SK-MEL-5 (cell line): ENCODE measurements at regions not wholly inside any gene's neighbourhood (a gene's known extent, or its start where the extent isn't known, plus 50 kb on each side); places are given as distances from the start of the nearest gene placed in this dataset.
A peak's percentile ranks its signal among the peaks of the same experiment; 100 is the strongest.

ENCODE experiments used
- DNase-seq: peaks from one replicate; pipeline ENCODE4 v3.0.0-alpha.2; 2016; ENCODE audit warnings: low read depth, low spot score
- in situ Hi-C: cut with HindIII; loops from 2 replicates; pipeline ENCODE4 v1.10.0; 2016; ENCODE audit warnings: low sequenced_read_pairs, high pct_unique_total_duplicates, low pct_unique_long_range_greater_than_20kb

DNA sequence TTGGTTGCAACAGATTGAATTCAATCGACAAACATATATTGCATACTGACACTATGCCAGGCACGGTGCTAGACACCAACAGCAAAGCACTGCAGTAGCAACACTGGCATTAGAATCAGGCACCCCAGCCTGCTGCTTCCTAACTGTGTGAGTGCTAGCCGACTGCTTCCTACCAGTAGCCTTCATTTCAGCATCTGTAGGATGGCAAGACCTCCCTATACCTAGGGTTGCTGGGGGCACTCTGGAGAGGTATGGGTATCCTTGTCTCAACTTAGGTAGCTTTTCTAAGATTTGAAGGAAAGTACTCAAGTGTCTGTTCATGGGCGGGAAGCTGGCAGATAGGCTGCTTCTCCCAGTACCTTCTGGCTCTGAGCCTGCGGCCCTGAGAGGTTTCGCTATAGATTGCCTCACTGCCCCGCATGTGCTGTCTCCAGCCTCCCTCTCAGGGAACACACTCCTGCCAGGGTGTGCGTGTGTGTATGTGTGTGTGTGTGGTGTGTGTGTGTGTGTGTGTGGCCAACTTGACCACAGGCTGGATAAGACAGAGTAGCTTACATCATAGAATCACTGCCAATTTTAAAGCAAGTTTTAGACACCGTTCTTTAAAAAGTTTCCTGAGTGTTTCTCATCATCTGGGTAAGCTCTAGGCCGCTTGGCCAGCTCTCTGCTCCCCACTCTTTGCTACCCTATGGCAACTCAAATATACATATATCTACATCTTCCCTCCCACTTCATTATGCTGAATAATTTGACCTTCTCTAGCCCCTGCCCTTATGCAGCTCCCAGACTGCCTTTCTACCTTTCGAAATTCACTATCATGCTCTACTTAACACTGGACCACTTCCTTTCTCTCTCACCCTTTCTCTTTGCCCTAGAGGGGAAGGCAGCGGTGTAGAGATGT, 97.0 kb upstream of the PJA1 start:
- in situ Hi-C loops = no loop called here
- no peak for DNase-seq

DNA sequence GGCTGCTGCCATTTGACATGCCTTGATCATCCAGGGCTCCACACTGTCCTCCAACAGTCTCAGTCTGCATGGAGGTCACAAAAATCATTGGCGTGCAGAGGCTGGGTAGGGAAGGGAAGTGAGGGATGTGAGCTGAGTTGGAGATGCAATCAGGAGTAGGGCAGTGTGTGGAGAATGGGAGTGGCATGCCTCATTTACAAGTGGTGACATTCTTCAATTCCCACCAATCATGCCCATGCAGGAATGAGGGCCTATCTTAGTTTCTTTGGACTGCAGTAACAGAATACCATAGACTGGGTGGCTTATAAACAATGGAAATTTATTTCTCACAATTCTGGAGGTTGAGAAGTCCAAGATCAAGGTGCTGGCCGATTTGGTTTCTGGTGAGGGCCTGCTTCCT, 94.9 kb upstream of the PJA1 start:
- no peak for DNase-seq
- in situ Hi-C loops = no loop called here

DNA sequence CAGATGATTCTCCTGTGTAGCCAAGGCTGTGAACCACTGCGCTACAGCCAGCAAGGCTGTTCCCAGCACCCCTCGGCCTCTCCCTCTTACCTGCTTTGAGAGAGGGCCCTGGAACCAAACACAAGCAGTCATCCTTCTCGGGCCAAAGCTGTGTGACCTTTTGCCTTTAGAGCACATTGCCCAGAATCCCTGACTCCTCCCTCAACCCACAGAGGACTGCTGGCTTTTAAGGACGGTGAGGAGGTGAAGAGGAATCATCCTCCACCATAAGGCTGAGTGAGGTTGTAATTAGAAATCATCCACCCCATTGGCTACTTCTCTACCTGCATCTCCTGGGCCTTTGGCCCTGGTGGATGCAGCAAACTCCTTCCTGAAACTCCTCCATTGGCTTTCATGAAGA, 93.6 kb upstream of the PJA1 start:
- no peak for DNase-seq
- in situ Hi-C loops = no loop called here

DNA sequence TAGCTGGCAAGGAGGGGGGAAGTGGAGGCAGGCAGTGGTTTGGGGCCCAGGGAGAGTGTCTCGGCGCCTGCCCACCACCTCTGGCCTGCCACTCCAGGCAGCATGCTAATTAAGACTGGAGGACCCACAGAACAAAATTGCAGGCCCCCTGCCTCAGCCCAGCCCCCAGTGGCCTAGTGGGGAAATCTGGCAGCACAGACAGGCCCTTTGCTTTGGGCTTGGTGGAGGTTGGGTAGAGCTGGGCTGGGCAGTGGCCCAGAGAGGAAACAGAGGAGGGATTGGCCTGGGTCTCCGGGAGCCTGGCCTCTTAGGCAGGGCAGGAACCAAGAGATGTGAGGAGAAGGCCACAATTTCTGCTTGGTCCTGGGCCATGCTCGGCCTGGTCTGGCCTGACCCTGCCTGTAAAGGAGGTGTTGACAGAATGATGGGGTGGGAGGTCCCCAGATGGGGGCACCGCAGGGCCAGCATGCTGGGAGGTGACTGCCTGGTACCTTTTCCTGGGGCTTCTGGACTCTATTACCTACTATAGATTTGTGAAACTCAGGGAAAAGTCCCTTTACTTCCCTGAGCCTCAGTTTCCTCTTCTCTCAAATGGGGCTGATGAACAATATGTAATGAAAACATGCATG, 92.4 kb upstream of the PJA1 start:
- DNase-seq = no peak
- in situ Hi-C loops = no loop called here

DNA sequence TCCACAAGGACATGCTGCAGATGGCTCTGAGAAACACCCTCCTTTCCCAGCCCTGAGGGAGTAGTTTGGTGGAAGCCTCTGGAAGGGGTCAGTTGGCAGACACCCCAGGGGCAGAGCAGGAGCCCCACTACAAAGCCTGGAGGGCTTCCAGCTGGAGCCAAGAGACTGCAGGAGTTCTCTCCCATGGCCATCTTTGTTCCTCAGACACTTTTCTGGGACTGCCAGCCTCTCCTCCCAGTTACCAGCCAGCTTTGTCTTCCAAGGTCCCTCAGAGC, 91.0 kb upstream of the PJA1 start:
- in situ Hi-C loops = no loop called here
- no peak for DNase-seq

DNA sequence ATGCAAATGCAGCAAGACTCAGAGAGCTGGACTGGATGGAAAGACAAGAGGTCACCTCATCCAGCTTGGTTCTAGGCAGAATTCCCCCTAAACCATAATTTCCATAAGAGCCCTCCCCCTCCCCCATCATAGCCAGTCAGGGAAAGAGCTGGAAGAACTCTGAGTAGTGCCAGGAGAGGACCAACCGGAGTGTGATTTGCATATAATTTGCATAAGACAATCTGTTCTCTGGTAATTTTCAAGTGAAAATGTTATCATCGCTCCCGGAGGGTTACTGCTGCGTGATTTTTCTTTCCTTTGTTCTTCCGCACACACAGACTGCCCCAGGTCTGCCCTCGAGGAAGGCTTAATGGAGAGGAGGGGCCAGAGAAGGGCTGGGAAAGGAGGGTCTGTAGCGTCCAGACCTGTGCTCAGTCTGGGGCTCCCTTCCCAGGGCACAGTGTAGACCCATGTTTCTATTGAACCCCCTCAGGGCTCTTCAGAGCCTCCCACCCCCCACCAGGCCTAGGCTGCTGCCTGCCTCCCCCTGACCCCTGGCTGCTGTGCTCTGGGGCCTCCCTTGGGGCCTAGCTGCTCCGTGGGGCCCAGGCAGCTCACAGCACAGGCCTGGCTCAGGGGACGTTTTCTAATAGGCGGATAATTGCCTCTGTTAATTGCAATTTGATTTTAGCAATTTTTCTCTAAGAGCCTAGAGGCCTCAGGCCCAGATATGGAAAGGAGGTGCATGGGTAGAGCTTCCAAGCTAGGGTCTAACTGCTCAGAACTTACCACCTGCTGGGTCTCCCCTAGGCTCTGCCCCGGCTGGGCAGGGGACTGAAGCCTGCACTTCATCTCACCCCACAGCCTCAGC, 90.4 kb upstream of the PJA1 start:
- in situ Hi-C loops = no loop called here
- DNase-seq = no peak

DNA sequence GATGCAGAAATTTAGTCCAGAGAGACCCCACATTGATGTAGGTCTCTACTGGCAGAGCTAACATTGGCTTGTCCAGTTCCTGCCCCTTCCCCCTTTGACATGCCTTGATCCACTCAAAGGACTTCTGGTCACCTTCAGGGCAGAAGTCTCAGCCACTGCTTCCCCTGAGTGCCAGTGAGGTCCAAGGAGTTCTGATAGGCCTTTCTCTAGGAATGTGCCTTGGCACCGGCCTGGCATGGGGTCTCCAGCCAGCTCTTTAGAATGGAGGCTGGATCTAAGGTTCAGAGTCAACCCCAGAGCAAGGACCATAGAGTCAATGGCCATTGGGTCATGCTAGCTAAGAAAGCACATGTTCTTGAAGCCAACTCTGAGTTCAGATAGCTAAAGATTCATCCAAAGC, 88.6 kb upstream of the PJA1 start:
- in situ Hi-C loops = no loop called here
- DNase-seq = no peak

DNA sequence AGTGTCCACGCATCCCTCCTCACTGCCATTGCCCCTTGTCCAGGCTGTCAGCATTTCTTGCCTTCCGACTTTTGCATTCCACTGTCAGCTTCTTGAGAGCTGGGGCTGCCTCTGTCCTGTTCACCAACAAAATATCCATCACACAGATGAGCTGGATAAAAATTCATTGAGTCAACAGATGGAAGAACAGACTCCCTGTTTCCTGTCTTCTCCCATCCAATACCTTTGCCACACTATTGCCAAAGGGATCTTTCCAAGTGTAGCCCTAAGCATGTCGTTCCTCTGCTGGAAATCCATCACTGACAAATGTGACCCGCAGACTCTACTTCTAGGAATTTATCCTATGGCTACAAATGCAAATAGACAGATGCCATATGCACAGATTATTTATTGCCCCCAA, 78.0 kb upstream of the PJA1 start:
- in situ Hi-C loops = no loop called here
- DNase-seq = no peak

DNA sequence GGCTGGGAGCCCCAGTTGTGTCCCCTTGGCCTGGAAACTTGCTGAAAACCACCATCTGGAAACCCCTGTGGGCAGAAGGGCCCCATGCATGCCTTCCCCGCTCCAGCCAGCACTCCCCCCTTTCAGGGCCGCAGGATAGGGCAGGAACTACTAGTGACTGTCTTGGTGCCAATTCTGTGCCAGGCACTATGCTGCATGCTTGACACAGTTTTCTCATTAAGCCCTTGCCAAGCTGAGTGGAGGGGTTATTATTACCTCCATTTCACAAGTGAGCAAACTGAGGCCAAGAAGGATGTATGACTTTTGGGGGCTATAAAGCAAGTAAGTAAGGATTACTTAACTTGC, 73.6 kb upstream of the PJA1 start:
- in situ Hi-C loops = no loop called here
- DNase-seq = no peak

DNA sequence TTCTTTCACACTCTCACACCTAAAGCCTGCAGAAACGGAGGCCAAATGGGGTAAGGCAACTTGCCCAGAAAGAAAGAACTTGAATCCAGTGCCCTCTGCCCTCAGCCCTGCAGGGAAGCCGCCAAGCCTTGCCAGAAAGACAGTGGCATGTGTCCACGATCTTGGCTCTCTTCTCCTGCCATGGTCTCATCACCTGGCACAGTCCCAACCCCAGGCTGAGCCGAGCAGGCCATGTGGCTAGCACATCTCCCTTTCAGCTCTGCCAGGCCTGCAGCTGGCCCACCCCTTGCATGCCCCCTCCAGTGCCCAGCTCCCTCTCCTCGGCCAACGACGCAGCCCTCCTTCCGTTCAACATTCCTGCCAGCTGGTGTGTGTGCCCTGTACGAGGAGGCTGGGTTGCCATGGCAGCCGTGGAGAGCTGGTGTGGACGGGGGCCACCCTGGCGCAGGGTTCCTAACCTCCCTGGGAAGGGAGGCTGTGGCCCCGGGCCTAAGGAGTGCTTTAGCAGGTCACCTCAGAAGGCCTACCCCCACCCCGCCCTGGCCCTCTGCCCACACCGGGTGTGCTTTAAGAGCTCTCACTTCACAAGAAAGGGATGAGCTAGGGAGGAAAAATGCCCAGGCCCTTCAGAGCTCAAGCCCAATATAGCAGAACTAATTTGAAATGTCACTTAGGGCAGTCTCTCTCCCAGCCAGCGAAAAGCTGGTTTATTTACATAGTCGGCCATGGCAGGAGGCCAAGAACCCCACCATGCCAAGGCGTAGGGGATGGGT, 73.0 kb upstream of the PJA1 start:
- no peak for DNase-seq
- in situ Hi-C loops = no loop called here

DNA sequence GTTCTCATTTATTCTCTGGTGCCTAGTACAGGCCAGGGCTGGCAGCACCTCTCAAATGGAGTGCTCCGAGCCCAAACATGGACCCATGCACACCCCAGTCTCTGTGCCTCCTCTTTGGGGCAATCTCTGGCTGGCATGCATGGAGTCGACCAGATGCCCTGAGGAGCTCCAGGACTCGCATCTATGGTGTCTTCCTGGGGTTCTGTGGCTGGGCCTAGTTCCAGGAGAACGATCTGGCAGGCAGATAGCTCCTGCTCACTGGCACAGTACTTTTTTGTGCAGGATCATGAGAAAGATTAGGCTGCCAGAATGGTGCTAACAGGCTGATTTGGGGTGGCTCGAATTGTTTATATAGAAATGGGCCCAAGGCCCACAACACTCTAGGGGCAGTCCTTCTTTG, 72.0 kb upstream of the PJA1 start:
- no peak for DNase-seq
- in situ Hi-C loops = no loop called here

DNA sequence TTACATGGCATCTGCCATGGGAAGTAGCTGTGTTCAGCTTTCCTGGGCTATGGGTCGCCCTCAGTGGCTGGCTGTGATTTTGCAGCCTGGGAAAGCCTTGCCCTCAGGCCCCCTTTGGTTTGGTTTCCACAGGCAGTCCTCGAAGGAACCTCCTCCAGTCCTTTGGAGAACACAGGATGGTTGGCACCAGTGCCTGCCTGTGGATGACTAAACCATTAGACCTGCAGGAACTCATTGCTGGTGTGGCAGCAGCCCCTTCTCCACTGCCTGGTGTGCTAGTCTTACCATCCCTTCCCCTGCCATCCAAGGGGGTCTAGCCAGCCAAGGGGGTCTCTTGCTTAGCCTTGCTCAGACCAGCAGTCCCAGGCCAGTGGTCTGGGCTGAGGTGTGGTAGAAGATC, 71.4 kb upstream of the PJA1 start:
- DNase-seq = no peak
- in situ Hi-C loops = no loop called here

DNA sequence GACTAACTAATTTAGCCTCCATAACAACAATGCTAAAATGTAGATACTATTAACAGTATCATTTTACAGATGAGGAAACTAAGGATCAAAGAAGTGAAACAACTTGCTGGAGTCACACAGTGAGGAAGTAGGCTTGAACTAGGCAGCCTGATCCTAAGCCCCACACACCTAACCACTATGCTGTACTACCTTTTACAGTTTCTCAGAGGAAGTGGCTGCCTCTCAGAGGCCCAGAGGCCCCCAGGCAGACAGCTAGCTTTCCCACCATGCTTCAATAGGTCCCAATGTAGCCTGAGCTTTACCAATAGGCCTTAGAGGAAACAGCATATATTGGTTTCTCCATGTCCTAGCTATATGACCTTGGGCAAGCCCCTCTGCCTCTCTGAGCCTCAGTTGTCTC, 69.4 kb upstream of the PJA1 start:
- in situ Hi-C loops = no loop called here
- no peak for DNase-seq

DNA sequence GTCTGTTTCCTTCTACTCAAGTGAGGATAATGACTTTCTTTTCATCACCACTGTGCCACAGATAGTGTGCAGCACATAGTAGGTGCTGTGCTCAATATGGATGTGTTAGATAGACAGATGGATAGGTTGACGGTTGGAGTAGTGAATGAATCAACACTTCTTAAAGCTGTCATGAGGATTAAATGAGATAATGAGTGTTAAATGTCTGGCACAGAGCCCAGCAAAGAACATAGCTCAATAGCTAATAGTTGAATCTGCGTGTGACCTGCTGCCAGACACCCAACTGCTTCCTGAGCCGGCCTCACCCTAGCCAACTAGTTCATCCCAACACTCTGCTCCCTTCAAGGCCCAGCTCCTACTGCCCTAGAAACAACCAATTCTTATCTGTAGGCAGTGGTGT, 67.7 kb upstream of the PJA1 start:
- in situ Hi-C loops = no loop called here
- DNase-seq = peak; percentile 7

DNA sequence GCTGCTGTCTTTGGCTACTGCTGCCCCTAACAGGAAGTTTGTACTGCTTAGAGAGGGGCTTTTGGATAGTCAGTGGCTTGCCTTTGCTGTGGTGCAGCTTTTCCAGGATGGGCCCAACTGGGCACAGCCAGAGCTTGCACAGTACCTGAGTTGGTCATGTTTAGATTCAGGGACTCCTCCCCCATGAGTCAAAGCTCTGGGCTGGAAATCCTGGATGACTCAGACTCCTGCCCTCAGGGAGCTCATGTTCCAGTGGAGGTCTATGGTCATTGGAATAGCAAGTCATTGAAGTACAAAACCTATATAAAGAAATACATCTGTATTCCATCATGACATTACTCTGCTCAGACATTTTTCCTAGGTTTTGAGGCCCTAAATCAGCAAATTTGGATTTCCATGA, 66.7 kb upstream of the PJA1 start:
- in situ Hi-C loops = no loop called here
- DNase-seq = no peak

DNA sequence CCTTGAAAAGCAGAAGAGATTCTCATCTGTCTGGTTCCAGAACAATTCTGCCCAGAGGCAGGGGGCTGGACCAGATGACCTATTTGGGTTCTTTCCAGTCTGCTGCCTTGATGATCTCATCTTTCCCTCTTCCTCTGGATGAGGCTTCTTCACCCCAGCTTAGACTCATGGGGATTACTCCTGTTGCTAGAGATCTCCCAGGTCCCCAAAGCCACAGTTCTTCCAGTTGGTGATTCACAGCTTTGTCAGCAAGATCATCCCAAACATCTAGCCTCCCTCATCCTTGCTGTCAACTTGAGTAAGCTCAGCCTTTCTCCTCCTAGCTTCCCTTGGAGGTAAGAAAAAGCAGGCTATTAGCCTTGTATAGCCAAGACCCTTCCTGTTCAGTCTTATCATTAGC, 64.2 kb upstream of the PJA1 start:
- in situ Hi-C loops = no loop called here
- no peak for DNase-seq

DNA sequence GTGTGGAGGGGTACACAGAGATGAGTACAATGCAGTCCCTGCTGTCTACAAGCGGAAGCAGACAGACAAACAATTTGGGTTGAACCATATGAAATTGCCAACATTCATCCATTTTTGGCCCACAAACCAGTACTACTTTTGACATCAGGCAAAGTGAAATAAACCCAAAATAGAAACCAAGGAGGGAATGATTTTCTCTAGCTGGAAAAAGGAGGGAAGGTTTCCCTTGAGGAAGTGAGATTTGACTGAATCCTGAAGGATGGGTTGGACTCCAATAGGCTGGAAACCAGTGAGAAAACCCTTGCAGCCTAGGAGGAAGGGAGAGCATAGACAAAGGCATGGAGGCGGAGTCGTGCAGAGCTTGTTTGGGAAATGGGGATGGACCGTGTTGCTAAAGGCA, 63.5 kb upstream of the PJA1 start:
- in situ Hi-C loops = no loop called here
- no peak for DNase-seq

DNA sequence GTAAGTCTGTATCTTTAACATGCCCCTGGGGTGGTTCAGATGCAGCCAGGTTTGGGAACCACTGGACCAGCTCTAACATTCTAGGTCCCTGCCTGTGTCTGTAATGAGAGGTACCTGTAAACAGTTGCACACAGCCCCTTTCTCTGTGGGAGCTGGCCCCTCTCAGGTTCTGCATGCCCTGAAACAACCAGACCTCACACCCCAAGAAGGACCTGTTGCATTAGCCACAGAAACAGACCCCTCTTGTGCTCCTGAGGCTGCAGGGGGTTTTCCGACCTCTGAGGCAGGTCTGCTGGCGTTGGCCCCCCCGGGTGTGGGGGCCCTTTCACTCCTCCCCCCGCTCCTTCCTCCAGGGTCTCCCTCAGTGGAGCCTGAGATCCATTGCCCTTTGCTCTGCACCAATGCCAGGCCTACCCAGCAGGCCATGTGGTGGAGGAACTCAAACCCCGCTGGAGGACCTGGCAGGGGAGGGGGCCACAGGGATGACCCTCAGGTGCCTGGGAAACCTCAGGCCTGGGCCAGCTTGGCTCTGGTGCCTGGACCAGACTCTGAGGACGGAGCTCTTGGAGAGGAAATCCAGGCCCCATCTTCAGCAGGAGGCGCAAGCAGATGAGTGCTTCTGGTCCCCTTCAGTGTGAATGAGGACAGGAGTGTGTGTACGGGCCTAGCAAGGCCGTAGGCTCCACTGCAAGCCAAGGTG, 61.4 kb upstream of the PJA1 start:
- in situ Hi-C loops = no loop called here

More for the DNA sequence above, 61.4 kb upstream of the PJA1 start:
- DNase-seq = no peak
